AG04450 (cell line): ENCODE measurements at regions not wholly inside any gene's neighbourhood (a gene's known extent, or its start where the extent isn't known, plus 50 kb on each side); places are given as distances from the start of the nearest gene placed in this dataset.
"Not testable (repeated sequence)": the region's sequence is repeated elsewhere in the genome, so short reads cannot be mapped to it uniquely, and the experiment has no call there.

ENCODE experiments used
- CTCF ChIA-PET: fragments of 300-600, 350-600 bp; formaldehyde crosslinking; extraction: SDS; loops from one replicate; lab custom pipeline; 2022; ENCODE audit warnings: antibody characterized with exemption, inconsistent platforms; lab: Charles Lee
- POLR2A ChIA-PET: fragments of 350-600 bp; formaldehyde crosslinking; extraction: SDS; loops from one replicate; lab custom pipeline; 2021; ENCODE audit warnings: antibody characterized with exemption, inconsistent platforms; lab: Yijun Ruan, JAX
- DNase-seq: peaks from one replicate; pipeline ENCODE4 v3.0.0-alpha.2; 2011; ENCODE audit warnings: low read depth, low spot score
- H3K27ac ChIP-seq: one replicate; pipeline ENCODE4 v1.5.1; 2012; ENCODE audit warnings: low read depth, low read length, control low read depth
- H3K27me3 ChIP-seq: one replicate; pipeline ENCODE4 v1.6.0; 2012; ENCODE audit warnings: low read length; ENCODE audit not compliant: control insufficient read depth, insufficient read depth
- H3K4me3 ChIP-seq: 2 replicates; pipeline ENCODE4 v1.5.1; 2011; ENCODE audit warnings: mild to moderate bottlenecking, low read depth, low read length, control low read depth
- H3K9me3 ChIP-seq: 2 replicates; pipeline ENCODE4 v1.5.1; 2012; ENCODE audit warnings: low read length; ENCODE audit not compliant: control insufficient read depth, insufficient read depth
- TF ChIP-seq, protein P1 (sequence below): IDR thresholded peaks from 2 replicates; pipeline ENCODE4 v1.5.1; 2011; ENCODE audit warnings: low read depth, low read length, control low read depth, inconsistent platforms

DNA sequence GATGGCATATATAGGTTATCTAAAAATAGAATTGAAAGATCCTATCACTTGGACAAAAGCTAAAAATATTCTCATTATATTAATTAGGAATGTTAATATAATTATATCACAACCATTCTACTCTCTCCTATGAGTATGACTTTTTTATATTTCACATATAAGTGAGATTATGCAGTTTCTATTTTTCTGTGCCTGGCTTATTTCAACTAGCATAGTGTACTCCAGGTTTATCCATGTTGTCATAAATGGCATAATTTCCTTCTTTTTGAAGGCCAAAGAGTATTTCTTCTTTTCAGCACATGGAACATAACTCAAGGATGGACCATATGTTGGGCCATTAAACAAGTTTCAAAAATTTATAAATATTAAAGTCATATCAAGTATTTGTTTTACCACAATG is 421.2 kb upstream of the CTSO start:
- CTCF ChIA-PET, result no interaction called here

DNA sequence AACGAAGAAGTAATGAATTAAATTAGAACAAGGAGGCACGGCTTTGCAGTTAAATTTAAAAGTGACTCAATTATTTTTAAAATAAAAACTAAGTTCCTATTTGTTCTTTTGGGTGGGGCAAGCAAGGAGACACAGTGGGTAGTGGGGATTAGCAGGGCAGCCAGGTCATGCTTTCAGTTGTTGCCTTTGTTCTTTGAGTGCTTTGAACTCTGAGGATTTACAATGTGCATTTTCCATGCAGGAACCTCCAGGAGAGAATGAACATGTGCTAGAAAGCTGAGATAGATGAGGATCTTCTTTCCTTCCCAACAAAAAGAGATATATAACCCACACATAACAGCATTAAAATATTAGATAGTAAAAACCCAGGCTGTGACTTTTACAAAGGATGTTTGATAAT is 420.4 kb upstream of the CTSO start:
- Histone ChIP-seq H3K27ac (no peak overlapping the region), H3K4me3 (no peak overlapping the region), H3K9me3 (no peaks in the 10 kb centered on the region), H3K27me3 (no peaks in the 10 kb centered on the region)
- ChIA-PET CTCF (no interaction called here), POLR2A (no interaction called here)
- no peak for DNase-seq
- TF ChIP-seq, protein P1, sequence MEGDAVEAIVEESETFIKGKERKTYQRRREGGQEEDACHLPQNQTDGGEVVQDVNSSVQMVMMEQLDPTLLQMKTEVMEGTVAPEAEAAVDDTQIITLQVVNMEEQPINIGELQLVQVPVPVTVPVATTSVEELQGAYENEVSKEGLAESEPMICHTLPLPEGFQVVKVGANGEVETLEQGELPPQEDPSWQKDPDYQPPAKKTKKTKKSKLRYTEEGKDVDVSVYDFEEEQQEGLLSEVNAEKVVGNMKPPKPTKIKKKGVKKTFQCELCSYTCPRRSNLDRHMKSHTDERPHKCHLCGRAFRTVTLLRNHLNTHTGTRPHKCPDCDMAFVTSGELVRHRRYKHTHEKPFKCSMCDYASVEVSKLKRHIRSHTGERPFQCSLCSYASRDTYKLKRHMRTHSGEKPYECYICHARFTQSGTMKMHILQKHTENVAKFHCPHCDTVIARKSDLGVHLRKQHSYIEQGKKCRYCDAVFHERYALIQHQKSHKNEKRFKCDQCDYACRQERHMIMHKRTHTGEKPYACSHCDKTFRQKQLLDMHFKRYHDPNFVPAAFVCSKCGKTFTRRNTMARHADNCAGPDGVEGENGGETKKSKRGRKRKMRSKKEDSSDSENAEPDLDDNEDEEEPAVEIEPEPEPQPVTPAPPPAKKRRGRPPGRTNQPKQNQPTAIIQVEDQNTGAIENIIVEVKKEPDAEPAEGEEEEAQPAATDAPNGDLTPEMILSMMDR, result no peak

More for the DNA sequence above, 421.2 kb upstream of the CTSO start:
- DNase-seq, result no peak
- H3K9me3 ChIP-seq, result no peaks in the 10 kb centered on the region
- TF ChIP-seq, protein P1, result no peak
- H3K4me3 ChIP-seq, result no peak overlapping the region
- H3K27me3 ChIP-seq, result no peaks in the 10 kb centered on the region
- no peak overlapping the region for H3K27ac ChIP-seq
- POLR2A ChIA-PET, result no interaction called here

- POLR2A ChIA-PET, H3K27me3 ChIP-seq, CTCF ChIA-PET, DNase-seq, H3K4me3 ChIP-seq, H3K27ac ChIP-seq, H3K9me3 ChIP-seq: not testable (repeated sequence)
Measured at GRCh38 chr4:156367502-156367901, 413.8 kb upstream of the CTSO start.

DNA sequence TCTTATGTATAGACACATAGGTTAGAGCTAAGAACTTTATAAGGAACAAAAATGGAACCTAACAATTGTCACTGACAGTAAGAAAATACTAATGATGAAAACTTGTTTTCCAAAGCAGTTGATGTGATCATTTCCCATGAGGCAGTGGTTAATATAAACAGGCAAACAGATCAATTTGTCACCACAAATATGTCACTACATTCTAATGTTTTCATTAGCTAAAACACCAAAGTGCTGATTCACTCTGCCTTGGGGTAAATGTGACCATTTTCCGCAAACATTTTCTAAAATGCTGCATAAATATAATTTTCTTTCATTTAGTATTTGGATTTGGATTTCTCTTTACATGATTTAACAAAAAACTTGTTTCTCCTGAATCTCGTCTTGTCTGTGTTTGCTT is 408.9 kb upstream of the CTSO start:
- ChIA-PET POLR2A (no interaction called here), CTCF (interaction anchor here (1.3 to 1.4 kb wide), 2 partner anchors 15 to 683 kb away, joined by 3 to 6 read pairs; no protein-coding TSS in a partner anchor)
- TF ChIP-seq, protein P1, result no peak
- H3K9me3 ChIP-seq, result no peaks in the 10 kb centered on the region
- no peak for DNase-seq
- no peaks in the 10 kb centered on the region for H3K27me3 ChIP-seq
- H3K27ac ChIP-seq, result no peak overlapping the region
- no peak overlapping the region for H3K4me3 ChIP-seq

GRCh38 chr4:156347412-156348075 is 393.9 kb upstream of the CTSO start:
- POLR2A ChIA-PET, result no interaction called here
- CTCF ChIA-PET, result interaction anchor here (1.7 kb wide), 1 partner anchor 30 kb away, joined by 3 read pairs; no protein-coding TSS in a partner anchor
- no peak overlapping the region for H3K4me3 ChIP-seq
- no peak overlapping the region for H3K27ac ChIP-seq
- TF ChIP-seq, protein P1, result no peak
- DNase-seq, result no peak
- H3K9me3 ChIP-seq, result no peaks in the 10 kb centered on the region
- no peaks in the 10 kb centered on the region for H3K27me3 ChIP-seq
